ENCODE measurements at regions not wholly inside any gene's neighbourhood (a gene's known extent, or its start where the extent isn't known, plus 50 kb on each side); places are given as distances from the start of the nearest gene placed in this dataset.
"Not testable (repeated sequence)": the region's sequence is repeated elsewhere in the genome, so short reads cannot be mapped to it uniquely, and the experiment has no call there.

DNA sequence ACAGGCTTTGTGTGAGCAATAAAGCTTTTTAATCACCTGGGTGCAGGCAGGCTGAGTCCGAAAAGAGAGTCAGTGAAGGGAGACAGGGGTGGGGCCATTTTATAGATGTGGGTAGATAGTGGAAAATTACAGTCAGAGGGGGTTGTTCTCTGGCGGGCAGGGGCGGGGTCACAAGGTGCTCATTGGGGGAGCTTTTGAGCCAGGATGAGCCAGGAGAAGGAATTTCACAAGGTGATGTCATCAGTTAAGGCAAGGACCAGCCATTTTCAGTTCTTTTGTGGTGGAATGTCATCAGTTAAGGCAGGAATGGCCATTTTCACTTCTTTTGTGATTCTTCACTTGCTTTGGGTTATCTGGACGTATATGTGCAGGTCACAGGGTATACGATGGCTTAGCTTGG is 571.3 kb upstream of the PCDH7 start:
- DNase-seq (ENCODE audit: low read depth in 2 of 2), result not testable (repeated sequence)

DNA sequence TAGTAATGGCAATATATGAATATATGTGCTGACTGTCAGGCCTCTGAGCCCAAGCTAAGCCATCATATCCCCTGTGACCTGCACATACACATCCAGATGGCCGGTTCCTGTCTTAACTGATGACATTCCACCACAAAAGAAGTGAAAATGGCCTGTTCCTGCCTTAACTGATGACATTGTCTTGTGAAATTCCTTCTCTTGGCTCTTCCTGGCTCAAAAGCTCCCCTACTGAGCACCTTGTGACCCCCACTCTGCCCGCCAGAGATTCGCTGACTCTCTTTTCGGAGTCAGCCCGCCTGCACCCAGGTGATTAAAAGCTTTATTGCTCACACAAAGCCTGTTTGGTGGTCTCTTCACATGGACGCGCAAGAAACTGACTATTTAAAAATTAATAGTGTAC is 570.6 kb upstream of the PCDH7 start:
- DNase-seq (ENCODE audit: low read depth in 2 of 2), result not testable (repeated sequence)

DNA sequence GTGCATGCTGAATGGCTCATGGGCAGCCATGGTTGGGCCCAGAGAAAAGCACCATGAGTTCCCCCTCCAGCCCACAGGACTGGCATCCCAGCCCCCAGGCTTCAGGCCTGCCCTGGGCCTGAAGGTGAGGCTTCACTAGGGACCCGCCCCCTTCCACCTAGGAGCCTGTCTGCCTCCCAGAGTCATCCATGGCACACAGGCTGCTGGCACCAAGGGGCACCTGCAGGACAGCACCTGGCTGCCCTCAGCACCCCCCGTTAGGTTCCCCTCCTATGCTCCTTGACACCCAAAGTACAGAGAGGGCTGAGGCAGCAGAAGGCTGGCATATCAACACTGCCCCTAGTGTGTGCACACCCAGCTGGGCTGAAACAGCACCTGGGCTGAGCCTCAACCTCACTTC is 566.7 kb upstream of the PCDH7 start:
- DNase-seq (ENCODE audit: low read depth in 2 of 2), result no peak

DNA sequence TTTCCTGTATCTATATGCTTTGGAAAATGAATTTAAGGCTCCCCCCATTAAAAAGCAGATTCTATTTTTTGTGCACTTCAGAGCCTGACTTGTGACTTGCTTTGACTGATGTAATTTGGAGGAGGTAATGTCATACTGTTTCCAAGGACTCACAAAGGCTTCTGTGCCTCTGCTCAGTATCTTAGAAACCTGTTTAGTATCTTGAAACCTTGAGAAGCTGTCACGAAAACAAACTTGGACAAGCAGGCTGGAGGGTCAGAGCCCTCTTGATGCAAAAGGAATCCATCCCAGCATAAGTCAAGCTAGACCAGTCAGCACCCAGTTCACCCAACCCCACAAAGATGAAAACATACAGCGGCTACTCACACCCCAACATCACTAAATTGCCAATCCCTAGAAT is 560.0 kb upstream of the PCDH7 start:
- no peak for DNase-seq (ENCODE audit: low read depth in 2 of 2)

DNA sequence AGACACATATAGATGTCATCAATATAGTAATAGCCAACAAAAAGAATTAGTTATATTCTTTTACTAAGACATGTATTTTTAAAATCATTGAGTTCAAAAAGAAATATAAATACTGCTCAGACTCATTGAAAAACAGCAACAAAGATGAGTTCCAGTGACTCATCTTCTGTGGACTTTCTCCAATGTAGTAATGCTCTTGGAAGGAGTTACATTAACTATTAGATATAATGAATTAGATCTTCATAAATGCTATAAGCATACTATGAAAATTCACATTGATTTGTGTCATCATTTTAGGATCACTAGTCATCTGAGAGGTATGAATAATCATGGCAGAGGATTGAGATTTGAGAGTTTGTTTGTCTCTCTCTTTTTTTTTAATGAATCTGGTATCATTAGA is 547.8 kb upstream of the PCDH7 start:
- no peak for DNase-seq (ENCODE audit: low read depth in 2 of 2)

DNA sequence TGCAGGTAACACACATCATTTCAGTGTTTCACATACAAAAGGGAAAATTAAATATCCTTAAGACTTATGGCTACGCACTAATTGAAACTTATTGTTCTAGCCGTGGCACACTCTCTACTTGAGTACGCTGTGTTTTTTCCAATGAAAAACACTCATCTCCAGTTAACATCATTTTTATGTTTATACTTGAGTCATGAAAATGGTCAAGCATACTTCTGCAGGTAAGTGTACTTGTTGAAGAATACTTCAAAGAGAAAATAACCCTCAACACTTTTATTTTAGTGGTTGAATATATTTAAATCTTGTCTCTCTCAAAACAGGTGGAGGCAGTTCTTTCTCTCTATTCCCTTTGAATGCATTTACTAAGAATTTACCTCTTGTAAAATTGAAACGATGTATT is 538.7 kb upstream of the PCDH7 start:
- DNase-seq (ENCODE audit: low read depth in 2 of 2), result no peak

DNA sequence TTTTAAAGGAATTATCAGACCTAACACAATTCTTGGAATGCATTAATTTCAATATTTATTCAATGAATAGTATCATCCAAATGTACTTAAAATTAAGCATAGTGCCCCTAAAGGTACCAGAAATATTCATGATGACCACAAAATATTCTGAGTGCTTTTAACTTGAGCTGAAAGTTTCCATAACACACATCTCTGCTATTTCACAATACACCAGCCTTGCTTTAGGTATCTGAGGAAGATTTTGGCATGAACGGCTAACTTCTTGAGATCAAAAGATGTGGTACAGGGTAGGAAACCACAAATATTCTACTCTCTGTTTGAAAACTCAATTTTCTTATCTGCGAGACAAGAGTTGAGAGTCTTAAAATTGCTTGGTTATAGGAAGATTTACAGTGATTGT is 538.3 kb upstream of the PCDH7 start:
- no peak for DNase-seq (ENCODE audit: low read depth in 2 of 2)

DNA sequence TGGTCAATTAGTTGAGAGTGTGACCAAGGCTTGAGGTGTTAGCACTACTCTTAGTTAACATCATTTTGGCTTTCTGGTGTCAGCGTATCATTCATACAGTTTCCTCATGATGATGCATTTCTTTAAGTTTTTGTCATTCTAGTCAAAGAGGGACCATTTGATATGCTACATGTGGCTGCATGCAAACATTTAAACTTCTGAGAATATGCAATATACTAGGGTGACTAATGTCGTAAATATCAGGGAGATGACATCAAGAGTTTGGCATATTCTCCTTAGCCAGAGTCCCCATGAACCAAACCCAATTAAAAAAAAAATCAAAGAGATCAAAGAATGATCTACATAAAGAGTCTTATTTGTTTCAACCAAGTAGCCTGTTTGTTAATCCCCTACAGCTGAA is 537.4 kb upstream of the PCDH7 start:
- no peak for DNase-seq (ENCODE audit: low read depth in 2 of 2)

DNA sequence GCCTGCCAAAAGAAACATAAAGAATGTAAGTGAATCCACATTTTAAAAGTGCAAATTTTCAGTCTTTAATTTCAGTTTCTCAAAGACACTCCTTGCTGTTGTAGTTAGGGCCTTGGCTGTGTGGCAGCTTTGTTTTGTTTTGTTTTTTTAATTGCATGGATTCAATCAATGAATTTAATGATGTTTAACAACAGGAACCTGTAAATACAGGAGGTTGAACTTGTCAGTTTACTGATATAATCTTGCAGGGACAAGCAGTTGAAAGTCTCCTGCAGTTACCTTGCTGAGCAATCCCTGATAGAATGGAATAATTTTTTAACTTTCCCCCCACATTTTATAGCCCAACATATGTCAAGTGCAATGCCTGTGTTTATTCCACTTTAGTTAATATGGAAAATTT is 528.3 kb upstream of the PCDH7 start:
- no peak for DNase-seq (ENCODE audit: low read depth in 2 of 2)

DNA sequence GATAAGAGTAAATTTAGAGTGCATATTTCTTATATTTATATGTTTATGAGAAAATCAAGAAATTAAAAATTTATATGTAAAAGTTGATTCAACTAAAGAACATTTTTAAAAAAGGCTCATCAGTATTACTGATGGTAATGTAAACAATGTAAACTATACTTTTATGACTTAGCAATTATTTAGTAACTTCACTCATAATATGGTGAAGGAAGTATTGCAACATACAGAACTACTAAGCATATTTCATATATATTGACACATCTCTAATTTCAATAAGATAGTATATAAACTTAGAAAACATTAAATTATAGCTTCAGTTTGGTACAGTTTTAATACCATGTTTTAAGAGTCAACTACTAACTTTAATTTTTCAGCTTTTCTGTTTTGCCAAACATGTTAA is 512.8 kb upstream of the PCDH7 start:
- DNase-seq (ENCODE audit: low read depth in 2 of 2), result no peak

DNA sequence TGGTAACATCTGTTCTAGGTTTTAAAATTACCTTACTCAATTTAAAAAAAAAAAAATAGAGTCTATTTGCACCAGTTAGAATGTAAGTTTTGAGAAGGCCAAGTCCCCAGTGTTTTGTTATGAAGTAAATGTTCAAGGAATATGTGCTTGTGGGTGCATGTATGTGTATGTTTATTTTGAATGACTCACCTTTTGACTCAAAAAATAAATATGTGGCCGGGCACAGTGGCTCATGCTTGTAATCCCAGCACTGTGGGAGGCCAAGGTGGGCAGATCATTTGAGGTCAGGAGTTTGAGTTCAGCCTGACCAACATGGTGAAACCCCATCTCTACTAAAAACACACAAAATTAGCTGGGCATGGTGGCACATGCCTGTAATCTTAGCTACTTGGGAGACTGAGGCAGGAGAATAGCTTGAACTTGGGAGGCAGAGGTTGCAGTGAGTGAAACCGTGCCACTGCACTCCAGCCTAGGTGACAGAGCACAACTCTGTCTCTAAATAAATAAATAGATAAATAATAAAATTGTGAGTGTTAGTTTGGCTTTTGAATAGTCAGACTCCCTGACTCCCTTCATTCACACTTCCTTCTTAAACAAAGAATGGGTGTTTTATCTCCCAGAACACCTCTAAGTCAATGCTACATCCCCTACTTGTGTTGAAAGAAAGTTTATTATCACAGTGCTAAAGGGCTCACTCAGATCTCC is 511.3 kb upstream of the PCDH7 start:
- no peak for DNase-seq (ENCODE audit: low read depth in 2 of 2)

DNA sequence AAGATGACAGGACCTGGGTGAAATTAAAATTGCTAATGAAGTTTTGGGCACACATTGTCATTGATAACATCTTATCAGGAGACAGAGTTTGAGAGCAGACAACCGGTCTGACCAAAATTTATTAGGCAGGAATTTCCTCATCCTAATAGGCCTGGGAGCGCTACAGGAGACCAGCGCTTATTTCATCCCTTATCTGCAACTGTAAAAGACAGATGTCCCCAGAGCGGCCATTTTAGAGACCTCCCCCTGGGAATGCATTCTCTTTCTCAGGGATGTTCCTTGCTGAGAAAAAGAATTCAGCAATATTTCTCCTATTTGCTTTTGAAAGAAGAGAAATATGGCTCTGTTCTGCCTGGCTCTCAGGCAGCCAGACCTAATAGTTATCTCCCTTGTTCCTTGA is 504.2 kb upstream of the PCDH7 start:
- DNase-seq (ENCODE audit: low read depth in 2 of 2), result not testable (repeated sequence)

DNA sequence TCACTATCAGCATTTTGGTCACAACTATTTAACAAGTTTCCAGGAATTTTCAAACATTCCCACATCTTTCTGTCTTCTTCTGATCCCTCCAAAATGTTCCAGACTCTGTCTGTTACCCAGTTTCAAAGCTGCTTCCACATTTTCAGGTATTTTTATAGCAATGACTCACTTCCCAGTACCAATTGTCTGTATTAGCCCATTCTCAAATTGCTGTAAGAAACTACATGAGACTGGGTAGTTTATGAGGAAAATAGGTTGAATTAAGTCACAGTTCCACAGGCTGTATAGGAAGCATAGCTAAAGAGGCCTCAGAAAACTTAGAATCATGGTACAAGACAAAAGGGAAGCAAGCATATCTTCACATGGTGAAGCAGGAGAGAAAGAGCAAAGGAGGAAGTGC is 475.0 kb upstream of the PCDH7 start:
- no peak for DNase-seq (ENCODE audit: low read depth in 2 of 2)

DNA sequence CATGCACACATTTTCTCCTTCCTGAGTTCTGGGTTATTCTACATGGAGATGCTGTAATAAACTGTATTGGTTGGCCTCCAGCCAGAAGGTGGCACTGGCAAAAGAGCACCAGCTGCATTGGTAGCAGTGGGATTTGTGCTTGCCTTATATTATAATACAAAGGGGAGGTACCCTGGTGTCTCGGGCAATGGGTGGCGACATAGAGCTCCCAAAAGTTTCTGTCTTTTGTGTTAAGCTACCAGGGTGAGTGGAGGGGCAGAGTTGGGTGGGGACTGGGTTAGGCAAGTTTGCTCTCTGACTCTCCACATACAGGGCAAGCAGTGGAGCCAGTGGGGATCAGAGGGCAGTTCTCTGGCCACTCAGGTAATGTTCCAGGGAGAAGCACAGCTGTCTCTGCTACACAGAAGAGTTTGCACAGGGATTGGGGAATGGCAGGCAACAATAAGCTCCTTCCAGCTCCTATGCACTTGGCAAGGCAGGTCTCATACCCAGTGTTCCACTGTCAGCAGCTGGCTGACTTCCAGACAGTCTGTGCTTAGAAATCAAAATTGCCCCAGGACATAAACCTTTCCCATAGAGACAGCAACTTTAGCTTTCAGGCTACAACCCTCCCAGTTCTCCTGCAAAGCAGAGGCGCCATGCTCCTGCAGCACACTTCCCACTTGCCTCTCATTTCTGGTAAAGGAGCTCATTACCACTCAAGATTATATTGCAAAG is 463.9 kb upstream of the PCDH7 start:
- no peak for DNase-seq (ENCODE audit: low read depth in 2 of 2)

DNA sequence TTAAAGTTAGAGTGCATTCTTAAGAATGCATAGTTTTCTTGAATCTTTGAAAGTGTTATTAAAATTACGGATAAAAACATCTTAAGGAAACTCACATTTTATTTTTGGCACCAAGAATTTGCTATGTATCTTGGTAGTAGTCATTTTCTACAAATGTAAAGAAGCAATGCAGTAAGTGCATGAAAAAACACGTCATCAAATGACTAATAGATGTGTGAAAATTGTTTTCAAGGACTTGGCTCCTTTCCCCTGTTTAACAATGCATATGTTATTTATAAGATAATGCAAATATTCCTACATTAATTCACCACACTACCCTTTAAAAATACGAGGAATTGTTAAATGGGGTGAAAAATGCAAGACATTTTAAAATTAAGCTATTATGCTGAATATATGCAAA is 461.2 kb upstream of the PCDH7 start:
- no peak for DNase-seq (ENCODE audit: low read depth in 2 of 2)

DNA sequence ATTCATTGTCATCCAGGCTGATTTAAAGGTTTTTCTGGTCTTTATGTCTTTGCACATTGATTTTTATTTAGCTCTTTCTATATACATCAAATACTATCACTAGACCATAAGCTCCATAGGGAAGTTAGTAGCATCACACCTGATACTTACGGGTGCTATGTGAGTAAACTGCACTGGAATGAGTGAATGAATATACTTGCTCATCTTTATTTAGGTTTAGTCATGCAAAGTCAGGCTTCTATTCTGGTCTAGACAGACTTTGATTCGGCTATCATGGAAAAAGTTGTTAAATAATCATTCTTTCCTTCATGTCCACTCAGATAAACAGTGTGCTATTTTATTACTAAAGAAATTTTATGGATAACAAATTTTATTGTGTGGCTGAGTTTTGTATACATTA is 457.8 kb upstream of the PCDH7 start:
- no peak for DNase-seq (ENCODE audit: low read depth in 2 of 2)

DNA sequence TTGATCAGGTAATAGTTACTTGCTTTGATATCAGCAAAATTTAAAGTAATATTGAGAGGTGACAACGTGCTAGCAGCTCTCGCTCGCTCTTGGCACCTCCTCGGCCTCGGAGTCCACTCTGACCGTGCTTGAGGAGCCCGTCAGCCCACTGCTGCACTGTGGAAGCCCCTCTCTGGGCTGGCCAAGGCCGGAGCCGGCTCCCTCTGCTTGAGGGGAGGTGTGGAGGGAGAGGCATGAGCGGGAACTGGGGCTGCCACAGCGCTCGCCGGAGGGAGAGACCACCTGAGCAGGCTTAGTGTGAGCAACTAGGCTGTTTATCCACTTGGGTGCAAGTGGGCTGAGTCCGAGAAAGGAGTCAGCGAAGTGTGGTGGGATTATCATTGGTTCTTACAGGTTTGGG is 455.7 kb upstream of the PCDH7 start:
- DNase-seq (ENCODE audit: low read depth in 2 of 2), result no peak

DNA sequence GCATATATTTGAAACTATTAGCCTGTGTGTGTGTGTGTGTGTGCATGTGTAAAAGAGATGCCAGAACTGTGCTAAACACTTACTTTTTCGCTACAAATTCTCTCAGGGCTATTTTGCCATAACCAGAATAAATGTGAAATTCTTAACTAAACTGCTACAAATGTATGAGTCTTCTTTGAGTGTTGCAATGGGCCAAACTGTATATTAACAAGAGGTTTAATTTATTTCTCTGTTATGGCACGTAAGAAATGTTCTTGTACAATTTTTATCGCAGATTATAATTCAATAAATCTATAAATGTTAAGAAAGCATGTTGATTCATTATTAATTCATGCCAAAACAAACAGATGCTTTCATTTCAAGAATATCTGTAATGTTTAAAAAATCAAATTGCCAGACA is 454.5 kb upstream of the PCDH7 start:
- DNase-seq (ENCODE audit: low read depth in 2 of 2), result no peak

DNA sequence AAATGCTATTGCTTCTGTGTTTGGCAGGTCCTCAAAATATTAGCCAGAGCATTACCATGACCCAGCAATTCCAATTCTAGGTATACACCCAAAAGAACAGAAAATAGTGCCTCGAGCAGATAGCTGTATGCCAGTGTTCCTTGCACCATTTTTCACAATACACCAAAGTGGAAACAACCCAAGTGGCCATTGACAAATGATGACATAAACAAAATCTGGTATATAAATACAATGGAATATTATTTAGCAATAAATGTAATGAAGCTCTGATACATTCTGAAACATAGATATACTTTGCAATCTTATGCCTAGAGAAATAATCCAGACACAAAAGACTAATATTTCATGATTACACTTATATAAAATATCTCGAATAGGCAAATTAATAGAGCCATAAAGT is 451.8 kb upstream of the PCDH7 start:
- no peak for DNase-seq (ENCODE audit: low read depth in 2 of 2)

DNA sequence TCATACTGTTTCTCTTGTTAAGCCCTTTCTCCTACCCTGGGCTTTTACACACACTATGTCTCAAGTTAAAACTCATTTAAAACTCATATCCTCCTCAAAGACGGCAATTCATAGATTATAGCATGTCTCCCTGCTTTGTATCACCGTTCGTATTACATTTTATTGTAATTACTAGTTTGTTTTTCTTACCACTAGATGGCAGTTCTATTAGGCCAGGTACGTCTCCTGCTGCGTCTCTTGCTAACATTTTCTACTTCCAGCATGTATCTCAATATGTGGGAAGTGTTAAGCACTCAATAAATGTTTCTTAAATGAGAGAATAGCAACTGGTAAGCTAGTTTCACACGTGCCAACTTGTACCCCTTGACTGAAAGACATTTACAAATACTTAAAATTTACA is 450.3 kb upstream of the PCDH7 start:
- DNase-seq (ENCODE audit: low read depth in 2 of 2), result no peak

DNA sequence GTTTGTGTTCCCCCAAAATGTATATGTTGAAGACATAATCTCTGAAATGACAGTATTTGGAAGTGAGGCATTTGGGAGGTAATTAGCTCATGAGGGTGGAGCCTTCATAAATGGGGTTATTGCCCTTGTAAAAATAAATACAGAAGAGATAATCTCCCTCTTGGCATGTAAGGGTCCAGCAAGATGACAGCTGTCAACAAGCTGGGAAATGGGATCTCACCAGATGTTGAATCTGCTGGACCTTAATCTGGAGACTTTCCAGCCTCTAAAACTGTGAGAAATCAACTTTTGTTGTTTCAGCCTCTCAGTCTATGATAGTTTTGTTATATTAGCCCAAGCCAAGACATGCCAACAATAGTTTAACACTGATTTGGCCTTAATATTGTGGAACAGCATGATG is 438.2 kb upstream of the PCDH7 start:
- no peak for DNase-seq (ENCODE audit: low read depth in 2 of 2)

DNA sequence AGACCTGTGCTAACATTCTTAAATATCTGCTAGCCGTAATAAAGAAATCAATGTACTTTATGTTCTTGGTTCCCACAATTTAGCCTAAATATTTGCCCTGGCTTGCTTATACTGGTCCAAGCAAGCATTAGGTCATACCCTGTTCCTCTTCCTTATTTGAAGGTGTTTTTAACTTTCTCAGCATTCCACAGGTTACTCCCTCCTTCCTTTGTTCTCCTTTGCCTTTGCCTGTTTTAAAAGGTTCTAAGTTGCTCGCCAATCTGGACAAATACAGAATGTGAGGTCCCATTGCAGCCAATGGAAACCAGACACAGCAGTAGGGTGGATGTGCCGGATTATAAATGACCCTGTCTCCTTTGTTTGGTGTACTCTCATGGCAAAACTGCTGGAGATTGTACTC is 436.8 kb upstream of the PCDH7 start:
- DNase-seq (ENCODE audit: low read depth in 2 of 2), result no peak

DNA sequence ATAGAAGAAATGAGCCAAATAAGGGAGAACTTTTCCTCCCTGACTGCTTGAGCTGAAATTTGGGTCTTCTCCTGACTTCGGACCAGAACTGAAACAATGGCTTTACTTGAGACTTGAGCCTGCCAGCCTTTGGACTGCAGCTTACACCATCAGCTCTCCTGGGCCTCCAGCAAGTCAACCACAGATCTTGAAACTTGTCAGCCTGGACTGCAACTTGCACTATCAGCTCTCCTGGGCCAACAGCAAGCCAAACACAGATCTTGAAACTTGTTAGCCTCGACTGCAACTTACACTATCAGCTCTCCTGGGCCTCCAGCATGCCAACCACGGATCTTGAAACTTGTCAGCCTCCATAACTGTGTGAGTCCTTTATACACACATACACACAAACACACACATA is 425.9 kb upstream of the PCDH7 start:
- DNase-seq (ENCODE audit: low read depth in 2 of 2), result no peak

DNA sequence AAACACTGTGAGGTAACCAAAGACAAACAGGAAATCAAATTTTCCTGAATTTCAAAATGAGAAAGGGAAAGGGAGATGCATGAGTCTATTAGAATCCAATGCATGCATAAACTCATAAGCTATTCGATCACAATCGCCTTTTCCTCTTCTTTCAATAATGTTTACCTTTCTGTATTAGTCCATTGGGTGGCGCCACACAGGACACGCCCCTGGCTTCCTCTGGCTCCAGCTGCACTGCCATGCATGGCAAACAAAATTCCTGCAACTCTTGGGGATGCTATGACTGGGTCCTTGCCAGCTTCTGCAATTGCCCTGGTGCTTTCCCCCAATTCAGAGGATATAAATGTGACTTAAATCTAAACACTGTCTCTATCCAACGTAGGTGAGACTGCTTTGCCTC is 424.5 kb upstream of the PCDH7 start:
- no peak for DNase-seq (ENCODE audit: low read depth in 2 of 2)
